Transverse colon (tissue), 4 donors: ENCODE measurements at regions not wholly inside any gene's neighbourhood (a gene's known extent, or its start where the extent isn't known, plus 50 kb on each side); places are given as distances from the start of the nearest gene placed in this dataset.
"Not testable (repeated sequence)": the region's sequence is repeated elsewhere in the genome, so short reads cannot be mapped to it uniquely, and the experiment has no call there.

ENCODE experiments used
- DNase-seq: peaks from one replicate; pipeline ENCODE4 v3.0.0-alpha.2; 2019
- H3K27ac ChIP-seq, 4 donors: fragments of 200-600 bp; sonication (generic); 2 replicates each; pipeline ENCODE4 v1.5.1; 2016 to 2018; ENCODE audit warnings: inconsistent platforms in 4 of 4
- H3K27me3 ChIP-seq: fragments of 200-600 bp; sonication (generic); 2 replicates; pipeline ENCODE4 v1.5.1; 2017; ENCODE audit warnings: inconsistent platforms
- H3K36me3 ChIP-seq, 4 donors: fragments of 200-600 bp; sonication (generic); 2 replicates each; pipeline ENCODE4 v1.5.1; 2017 to 2019; ENCODE audit warnings: inconsistent platforms in 4 of 4
- H3K4me1 ChIP-seq, 4 donors: fragments of 200-600 bp; sonication (generic); 2 replicates each; pipeline ENCODE4 v1.5.1; 2017 to 2020; ENCODE audit warnings: inconsistent platforms in 4 of 4
- H3K4me3 ChIP-seq, 4 donors: fragments of 200-600 bp; sonication (generic); 1 replicate in 1 of 4; 2 replicates in 3 of 4; pipeline versions ENCODE4 v1.5.1 to v1.6.1; 2017 to 2019; ENCODE audit warnings: inconsistent platforms in 4 of 4
- H3K9me3 ChIP-seq, 2 donors: fragments of 200-600 bp; sonication (generic); 2 replicates each; pipeline ENCODE4 v1.5.1; 2017 to 2019; ENCODE audit warnings: inconsistent platforms in 2 of 2
- EP300 ChIP-seq: sonication (generic); formaldehyde crosslinking; IDR thresholded peaks from one replicate; pipeline ENCODE4 v1.6.1; 2017; ENCODE audit warnings: antibody characterized with exemption, low read depth
- POLR2A ChIP-seq: fragments of 450-650 bp; IDR thresholded peaks from one replicate; pipeline ENCODE4 v1.6.1; 2016; ENCODE audit warnings: antibody characterized with exemption, mild to moderate bottlenecking, moderate library complexity
- POLR2AphosphoS5 ChIP-seq, 3 donors: sonication (generic); formaldehyde crosslinking; IDR thresholded peaks; one replicate each; pipeline ENCODE4 v1.6.1; 2016; ENCODE audit warnings: antibody characterized with exemption in 3 of 3
- WGBS, 2 donors: methylation state at CpG; one replicate each; pipeline ENCODE4 v1.1.5; 2018; ENCODE audit warnings: low coverage in 1 of 2; 5-methylcytosine and 5-hydroxymethylcytosine counted together
- in situ Hi-C, 4 donors: fragments of 200-750 bp; cut with MboI; loops; one replicate each; pipeline versions ENCODE4 v1.15.0 to v1.15.1; 2017; ENCODE audit warnings: low sequenced_read_pairs in 3 of 4, low pct_ligation_motif_present in 1 of 4, low pct_unique_long_range_greater_than_20kb in 1 of 4
- intact Hi-C: fragments of 100-400 bp; cut with DNase I; formaldehyde crosslinking; loops from one replicate; pipeline ENCODE4 v1.15.1; 2023; ENCODE audit warnings: low total_unique reads
- TF ChIP-seq, protein P1 (sequence below), 5 experiments: fragments of 200-600 bp in 3 of 5; fragments of 450-650 bp in 2 of 5; sonication (generic) in 3 of 5; IDR thresholded peaks; 1 replicate in 2 of 5; 2 replicates in 3 of 5; pipeline ENCODE4 v1.5.1; 2016 to 2017; ENCODE audit warnings: antibody characterized with exemption in 5 of 5, inconsistent platforms in 3 of 5, mild to moderate bottlenecking in 2 of 5, moderate library complexity in 1 of 5

DNA sequence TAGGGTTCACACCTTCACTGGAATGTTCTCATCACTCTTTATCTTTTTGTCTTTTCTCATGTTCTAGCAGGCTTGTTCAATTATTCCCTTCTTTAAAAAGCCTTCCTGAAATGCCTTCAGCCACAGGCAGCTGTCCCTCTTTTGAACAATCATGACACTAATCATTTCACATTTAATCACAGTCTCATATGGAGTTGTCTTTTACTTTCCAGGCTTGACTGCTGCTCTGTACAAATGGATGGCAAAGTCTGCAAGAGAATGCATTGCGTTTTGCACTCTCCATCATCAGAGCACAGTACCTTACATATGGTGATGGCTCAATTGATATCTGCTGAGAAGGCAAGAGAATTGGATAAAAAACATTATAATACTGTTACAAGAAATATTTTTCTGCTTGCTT lies 529.8 kb downstream of the DIPK2A start:
- Histone ChIP-seq H3K27me3 (no peaks in the 10 kb centered on the region), H3K9me3 (no peaks in the 10 kb centered on the region), H3K36me3 (no peaks in the 10 kb centered on the region), H3K4me3 (no peak overlapping the region), H3K27ac (no peak overlapping the region), H3K4me1 (no peaks in the 10 kb centered on the region)
- TF ChIP-seq POLR2AphosphoS5 (IDR thresholded peaks at IDR 0.05) (no peak), POLR2A (no peak), EP300 (no peak)
- TF ChIP-seq, protein P1, sequence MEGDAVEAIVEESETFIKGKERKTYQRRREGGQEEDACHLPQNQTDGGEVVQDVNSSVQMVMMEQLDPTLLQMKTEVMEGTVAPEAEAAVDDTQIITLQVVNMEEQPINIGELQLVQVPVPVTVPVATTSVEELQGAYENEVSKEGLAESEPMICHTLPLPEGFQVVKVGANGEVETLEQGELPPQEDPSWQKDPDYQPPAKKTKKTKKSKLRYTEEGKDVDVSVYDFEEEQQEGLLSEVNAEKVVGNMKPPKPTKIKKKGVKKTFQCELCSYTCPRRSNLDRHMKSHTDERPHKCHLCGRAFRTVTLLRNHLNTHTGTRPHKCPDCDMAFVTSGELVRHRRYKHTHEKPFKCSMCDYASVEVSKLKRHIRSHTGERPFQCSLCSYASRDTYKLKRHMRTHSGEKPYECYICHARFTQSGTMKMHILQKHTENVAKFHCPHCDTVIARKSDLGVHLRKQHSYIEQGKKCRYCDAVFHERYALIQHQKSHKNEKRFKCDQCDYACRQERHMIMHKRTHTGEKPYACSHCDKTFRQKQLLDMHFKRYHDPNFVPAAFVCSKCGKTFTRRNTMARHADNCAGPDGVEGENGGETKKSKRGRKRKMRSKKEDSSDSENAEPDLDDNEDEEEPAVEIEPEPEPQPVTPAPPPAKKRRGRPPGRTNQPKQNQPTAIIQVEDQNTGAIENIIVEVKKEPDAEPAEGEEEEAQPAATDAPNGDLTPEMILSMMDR (IDR thresholded peaks at IDR 0.05): no peak
- intact Hi-C loops (no loop called here), in situ Hi-C loops (no loop called here)
- WGBS, 2 donors: 50 to 60% methylated on average over 1 of the region's 1 CpG
- DNase-seq: no peak

DNA sequence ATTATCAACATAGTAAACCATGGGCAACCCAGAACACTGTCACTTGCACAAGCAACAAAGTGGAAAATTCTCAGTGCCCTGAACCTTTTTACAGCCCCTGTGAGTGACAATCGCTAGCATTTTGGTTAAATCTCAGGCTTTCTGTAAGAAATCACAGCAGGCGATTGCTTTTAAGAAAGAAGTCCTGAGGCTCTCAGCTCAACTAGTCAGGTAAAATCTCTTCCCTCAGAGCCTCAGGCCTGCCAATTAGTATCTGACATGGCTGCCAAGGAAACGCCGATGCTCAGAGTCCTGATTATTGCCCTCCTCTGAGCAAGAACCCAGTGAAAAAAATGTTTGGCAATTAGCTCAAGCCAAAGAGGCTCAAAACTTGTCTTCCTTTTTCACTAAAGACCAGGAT lies 530.8 kb downstream of the DIPK2A start:
- no peak for DNase-seq
- 40 to 84% methylated on average over 1 to 4 of the region's 4 CpGs for WGBS, 2 donors
- Histone ChIP-seq H3K27me3 (no peaks in the 10 kb centered on the region), H3K27ac (no peak overlapping the region), H3K4me1 (no peaks in the 10 kb centered on the region), H3K4me3 (no peak overlapping the region), H3K36me3 (no peaks in the 10 kb centered on the region), H3K9me3 (no peaks in the 10 kb centered on the region)
- TF ChIP-seq EP300 (no peak), POLR2AphosphoS5 (IDR thresholded peaks at IDR 0.05) (no peak), POLR2A (no peak)
- TF ChIP-seq, protein P1 (IDR thresholded peaks at IDR 0.05): no peak
- in situ Hi-C loops (no loop called here), intact Hi-C loops (no loop called here)

DNA sequence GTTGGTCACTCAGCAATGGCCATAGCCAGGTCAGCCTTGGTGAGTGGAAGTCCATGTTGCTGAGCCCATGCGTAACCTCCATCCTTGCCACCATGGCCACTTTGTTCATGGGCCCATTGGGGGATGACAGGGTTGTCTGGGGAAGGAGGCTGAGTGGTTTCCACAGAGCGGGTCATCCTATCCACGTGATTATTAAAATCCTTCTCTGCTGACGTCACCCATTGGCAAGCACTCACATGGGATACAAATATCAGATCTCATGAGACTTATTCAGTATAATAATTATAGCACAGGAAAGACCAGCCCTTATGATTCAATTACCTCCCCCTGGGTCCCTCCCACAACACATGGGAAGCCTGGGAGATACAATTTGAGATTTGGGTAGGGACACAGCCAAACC lies 534.8 kb downstream of the DIPK2A start:
- H3K27me3 ChIP-seq, H3K4me1 ChIP-seq, intact Hi-C loops, H3K27ac ChIP-seq, H3K9me3 ChIP-seq, DNase-seq, H3K4me3 ChIP-seq, in situ Hi-C loops, H3K36me3 ChIP-seq: not testable (repeated sequence)
- 93% methylated on average over 4 of the region's 4 CpGs; no CpG with 5 or more reads in 1 of the 2 donors for WGBS, 2 donors

DNA sequence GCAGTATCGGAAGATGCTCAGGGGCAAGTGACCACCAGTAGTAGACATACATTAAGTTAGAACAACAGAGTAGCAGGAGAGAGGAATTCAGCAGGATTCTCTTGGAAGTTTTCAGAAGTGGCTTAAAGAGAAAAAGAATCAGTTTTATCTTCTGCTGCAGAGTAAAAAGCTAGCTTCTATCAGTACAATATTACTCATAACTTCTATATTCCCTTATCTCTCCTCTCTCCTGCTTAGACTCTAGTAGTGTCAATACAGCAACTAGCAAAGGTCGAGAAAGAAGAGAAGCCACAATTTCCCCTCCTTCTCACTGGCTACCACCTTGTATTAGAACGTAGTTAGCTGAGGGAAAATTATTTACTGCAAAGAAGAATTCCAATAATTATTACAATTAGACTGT lies 539.7 kb downstream of the DIPK2A start:
- H3K27ac ChIP-seq: no peak overlapping the region
- WGBS, 2 donors: 32 to 50% methylated on average over 3 of the region's 3 CpGs
- H3K9me3 ChIP-seq: no peaks in the 10 kb centered on the region
- in situ Hi-C loops (no loop called here), intact Hi-C loops (no loop called here)
- no peaks in the 10 kb centered on the region for H3K4me1 ChIP-seq
- H3K4me3 ChIP-seq: no peak overlapping the region
- TF ChIP-seq POLR2AphosphoS5 (IDR thresholded peaks at IDR 0.05): no peak
- TF ChIP-seq, protein P1 (IDR thresholded peaks at IDR 0.05): no peak
- TF ChIP-seq POLR2A: no peak
- no peak for TF ChIP-seq EP300
- H3K27me3 ChIP-seq: no peaks in the 10 kb centered on the region
- no peaks in the 10 kb centered on the region for H3K36me3 ChIP-seq
- DNase-seq: no peak

DNA sequence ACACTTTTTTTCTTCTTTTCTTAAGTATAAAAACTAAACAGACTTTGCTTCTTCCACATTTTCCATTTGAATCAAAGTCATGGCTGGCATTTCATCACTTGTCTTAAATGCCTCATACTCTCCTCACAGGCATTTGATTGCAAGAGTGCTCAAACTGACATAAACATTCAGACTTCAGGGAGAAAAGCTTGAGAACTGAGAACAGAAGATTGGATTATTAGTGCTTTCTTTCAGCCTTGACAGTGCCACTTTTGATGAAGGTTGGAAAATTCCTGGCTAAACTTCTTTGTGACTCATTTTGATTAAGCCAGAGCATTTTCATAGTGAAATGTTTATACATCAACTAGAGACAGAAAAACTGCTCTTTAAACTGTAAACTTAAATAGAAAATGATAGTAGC lies 544.4 kb downstream of the DIPK2A start:
- in situ Hi-C loops (no loop called here), intact Hi-C loops (no loop called here)
- Histone ChIP-seq H3K4me3 (no peak overlapping the region), H3K36me3 (no peaks in the 10 kb centered on the region), H3K27me3 (no peaks in the 10 kb centered on the region), H3K4me1 (no peaks in the 10 kb centered on the region), H3K9me3 (no peaks in the 10 kb centered on the region), H3K27ac (no peak overlapping the region)
- DNase-seq: no peak
- no peak for TF ChIP-seq EP300
- no peak for TF ChIP-seq POLR2A
- TF ChIP-seq POLR2AphosphoS5 (IDR thresholded peaks at IDR 0.05): no peak
- TF ChIP-seq, protein P1 (IDR thresholded peaks at IDR 0.05): no peak
